ENCODE measurements at regions not wholly inside any gene's neighbourhood (a gene's known extent, or its start where the extent isn't known, plus 50 kb on each side); places are given as distances from the start of the nearest gene placed in this dataset.

DNA sequence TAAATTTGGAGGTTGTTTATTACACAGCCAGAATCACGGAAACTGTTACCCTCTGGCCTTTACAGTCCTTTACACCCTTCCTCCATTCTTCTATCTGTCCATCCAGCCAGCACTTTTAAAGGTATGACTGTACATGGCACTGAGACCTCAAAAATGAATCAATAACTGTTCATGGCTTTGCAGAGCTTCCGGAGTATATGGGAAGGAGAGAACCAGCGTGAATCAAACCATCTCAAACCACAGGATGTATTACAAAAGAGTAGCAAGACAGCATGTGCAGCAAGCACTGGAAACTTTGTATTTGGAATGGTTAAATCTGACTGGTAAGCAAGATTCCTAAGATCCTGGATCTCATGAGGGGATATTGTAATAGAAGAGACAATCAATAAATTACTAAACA is 228.5 kb upstream of the CASK start:
- DNase-seq, result no peak

- DNase-seq, result no peak
These were observed 226.4 kb upstream of the CASK start for GRCh38 chrX:42149765-42150164.

DNA sequence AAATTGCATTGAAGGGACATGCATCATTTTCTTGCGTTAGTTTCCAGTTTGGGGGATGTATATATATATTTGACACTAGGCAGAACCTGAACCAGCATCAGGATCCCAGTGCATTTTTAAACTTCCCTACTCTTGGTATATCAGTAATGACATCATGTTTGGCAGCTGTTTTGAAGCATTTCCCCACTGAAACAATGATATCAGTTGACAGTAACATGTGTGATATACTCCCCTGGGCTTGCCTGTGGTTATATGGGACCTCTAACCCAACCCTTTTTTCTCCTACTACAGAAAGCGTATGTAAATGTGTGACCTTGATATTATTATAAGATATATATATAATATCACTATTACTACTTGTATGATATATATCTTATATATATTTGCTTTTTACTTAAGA is 225.9 kb upstream of the CASK start:
- no peak for DNase-seq

DNA sequence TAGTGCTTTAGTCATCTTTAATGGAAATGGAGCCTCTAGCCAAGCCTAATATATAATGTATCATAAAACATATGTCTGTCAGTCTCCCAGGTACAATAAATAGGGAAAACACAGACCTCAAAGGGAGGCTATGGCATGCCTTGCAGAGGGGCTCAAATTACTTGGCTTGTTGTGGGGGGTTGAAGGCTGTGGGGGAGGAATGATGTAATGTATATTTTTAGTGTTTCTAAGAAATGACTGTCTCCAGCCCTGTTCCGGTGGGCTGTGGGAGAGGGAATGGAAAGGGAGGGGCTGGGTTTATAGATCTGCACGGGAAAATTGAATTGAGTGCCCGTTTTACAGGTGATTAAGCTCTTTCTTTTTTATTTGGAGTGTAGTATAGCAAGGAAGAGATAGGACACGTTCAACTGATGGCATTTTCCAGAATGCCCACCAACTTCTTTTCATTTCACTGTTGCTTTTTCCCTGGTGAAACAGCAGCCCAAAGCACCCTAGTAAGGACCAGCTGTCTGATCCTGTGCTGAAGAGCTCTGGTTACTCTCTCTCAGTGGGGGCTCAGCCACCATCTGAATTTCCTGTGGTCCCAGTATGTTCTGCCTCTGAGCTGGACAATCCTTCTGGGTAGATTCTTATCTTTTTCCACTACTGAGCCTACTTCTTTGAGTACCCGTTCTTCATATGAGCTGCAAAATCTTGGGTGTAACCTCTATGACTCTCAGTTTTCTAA is 220.7 kb upstream of the CASK start:
- no peak for DNase-seq

DNA sequence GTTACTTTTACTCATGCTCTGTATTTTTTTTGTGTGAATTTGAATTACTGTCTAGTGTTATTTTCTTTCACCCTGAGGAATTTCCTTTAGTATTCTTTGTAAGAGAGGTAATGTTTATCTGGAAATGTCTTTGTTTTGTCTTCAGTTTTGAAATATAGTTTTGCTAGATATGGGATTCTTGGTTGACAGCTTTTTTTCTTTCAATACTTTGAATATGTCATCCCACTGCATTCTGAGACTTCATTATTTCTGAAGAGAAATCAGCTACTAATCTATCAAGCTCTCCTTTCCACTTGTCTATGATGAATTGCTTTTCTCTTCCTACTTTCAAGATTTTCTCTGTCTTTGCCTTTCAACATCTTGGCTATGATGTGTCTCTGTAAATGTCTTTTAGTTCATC is 217.0 kb upstream of the CASK start:
- DNase-seq, result no peak

- DNase-seq, result no peak
These were observed 212.4 kb upstream of the CASK start for GRCh38 chrX:42135583-42136228.

DNA sequence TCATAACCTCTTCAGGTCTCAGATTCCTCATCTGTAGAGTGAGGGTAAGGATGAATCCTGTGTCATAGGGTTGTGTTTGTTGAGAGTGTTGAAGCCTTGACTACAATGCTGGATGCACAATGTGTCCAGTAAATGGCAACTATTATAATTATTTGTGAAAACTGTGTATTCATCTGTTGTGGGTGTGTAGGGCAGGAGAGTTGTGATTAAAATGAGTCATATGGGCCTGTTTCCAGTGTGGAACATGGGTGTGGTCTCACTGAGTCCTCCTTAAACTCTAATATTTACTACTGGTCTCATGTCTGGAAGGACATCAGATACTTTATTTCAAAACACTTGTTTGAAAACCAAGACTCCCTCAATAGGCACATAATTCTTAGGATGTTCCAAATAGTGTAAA is 208.5 kb upstream of the CASK start:
- DNase-seq, result no peak

DNA sequence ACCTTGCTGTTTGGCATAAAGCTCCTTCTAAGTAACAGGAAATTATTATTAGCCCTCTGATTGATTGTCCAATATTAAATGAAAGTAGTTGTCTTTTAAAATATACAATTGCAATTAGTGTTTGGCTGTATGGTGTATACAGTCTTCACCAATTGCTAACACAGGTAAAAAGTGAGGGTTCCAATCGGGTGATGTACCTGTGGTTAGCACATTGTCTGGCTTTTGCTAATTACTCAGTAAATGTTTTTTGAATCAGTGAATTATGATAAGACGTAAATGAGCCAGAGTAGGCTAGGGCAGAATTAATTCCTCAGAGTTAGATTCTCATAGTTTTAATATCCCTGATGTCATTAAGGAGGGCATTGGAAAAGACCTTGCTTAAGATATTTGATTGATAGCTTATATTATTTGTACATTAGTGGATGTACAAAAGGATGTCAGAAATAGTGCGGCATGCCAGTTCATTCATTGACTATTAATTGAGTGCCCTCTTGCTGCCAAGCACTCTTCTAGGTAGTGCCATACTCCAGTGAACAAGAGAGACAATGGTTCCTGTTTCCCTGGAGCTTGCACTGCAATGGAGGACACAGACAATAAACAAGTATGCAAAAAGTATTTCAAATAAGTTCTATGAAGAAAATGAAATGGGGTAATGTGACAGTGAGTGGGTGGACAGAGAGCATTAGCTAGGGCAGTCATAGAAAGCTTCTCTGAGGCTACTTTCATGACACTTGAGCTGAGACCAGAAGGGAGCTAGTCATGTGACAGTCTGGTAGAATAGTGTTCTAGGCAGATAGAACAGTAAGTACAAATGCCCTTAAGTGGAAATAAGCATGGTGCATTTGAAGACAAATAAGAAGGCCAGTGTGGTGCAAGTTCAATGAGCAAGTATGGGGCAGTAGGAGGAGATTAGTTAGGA is 205.9 kb upstream of the CASK start:
- DNase-seq, result no peak

GRCh38 chrX:42128587-42128986 is 205.2 kb upstream of the CASK start:
- DNase-seq, result no peak

DNA sequence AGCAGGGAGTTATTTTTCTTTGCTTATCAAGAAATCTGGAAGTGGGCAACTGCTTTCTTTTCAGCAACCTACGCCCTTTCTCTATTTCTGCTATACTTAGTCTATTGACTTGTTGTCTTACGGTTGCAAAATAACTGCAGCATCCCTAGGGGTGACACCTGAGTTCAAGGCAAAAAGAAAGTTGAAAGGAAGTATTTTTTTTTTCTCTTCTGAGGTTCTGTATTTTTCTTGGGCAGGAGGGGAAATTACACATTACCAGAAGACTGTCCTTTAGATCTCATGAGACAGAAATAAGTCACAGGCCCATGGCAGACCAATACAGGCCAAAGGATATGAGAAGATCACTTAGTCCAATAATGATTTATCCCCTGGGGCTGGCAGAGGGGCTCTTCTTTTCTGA is 204.7 kb upstream of the CASK start:
- DNase-seq, result no peak

- DNase-seq, result no peak
These were observed 204.2 kb upstream of the CASK start for GRCh38 chrX:42127563-42127962.

- DNase-seq, result no peak
These were observed 200.0 kb upstream of the CASK start for GRCh38 chrX:42123369-42123768.

GRCh38 chrX:42119076-42119475 is 195.7 kb upstream of the CASK start:
- no peak for DNase-seq

DNA sequence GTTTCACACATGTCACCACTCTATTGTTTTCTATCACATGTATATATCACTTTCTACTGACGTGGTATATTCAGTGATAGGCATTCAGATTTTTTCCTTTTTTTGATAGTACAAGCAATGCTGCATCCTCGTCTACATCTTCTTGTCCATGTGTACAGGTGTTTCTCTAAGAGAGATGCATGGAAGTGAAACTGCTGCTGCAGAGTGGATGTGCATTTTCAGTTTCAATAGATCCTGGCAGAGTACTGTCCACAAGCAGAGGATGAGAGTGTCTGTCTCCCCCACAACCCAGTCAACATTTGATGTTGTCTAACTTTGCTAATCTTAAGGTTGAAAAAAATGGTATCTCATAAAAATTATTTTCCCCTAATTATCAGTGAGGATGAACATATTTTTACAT is 194.0 kb upstream of the CASK start:
- no peak for DNase-seq

DNA sequence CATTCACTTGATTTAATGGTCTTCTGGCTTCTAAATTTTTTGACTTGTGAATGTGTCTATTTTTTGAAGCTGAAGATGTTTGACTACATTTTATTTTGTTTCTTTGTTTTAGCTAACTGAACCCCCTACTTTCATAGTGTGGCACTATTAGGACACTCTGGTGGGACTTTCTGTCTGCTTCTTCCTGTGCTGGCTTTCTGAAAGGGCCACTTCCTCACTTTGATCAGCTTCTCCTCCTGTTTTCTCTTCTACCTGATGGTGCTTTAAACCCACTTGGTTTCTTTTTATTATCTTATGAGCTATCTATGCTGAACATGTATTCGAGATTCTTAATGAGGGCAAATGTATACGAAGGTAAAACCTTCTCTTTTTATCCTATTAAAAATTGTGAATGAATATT is 186.1 kb upstream of the CASK start:
- DNase-seq, result no peak

- no peak for DNase-seq
These were observed 184.4 kb upstream of the CASK start for GRCh38 chrX:42107495-42108488.

DNA sequence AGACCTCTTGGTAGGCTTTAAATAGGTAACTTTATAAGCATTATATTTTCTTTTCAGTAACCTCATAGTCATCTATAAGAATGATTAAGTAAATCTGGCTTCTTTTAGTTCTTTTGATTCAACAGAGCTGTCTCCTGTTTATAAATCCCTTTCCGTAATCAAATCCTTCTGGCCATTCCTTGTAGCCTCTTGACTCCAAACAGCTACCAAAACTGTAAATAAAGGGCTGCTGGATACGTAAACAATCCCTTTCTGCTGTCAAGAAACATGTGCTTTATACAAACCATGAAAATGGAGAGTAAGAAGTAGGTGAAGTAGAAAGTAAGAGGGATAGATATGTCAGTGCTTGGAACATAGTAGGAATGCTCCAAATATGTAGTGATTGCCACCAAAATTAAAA is 183.2 kb upstream of the CASK start:
- DNase-seq, result no peak

GRCh38 chrX:42102586-42103282 is 179.4 kb upstream of the CASK start:
- no peak for DNase-seq

DNA sequence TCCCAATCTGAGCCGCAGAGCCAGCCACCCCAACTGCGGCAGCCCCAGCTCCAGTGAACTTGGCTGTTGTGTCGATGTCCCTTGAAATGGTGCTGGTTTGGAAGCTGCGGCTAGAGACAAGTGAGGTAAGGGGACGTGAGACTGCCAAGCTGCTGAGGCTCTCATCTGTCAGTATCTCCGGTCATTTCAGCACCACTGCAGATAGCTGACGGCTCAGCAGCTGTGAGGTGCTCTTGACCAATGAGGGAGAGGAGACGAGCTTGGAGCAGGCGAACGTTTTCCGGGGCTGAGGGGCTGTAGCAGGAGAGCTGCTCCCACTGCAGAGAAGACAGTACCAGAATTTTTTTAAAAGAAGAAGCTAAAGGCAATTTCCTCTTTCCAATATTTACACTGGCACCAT is 175.5 kb upstream of the CASK start:
- no peak for DNase-seq

GRCh38 chrX:42097486-42097885 is 174.1 kb upstream of the CASK start:
- DNase-seq, result no peak

DNA sequence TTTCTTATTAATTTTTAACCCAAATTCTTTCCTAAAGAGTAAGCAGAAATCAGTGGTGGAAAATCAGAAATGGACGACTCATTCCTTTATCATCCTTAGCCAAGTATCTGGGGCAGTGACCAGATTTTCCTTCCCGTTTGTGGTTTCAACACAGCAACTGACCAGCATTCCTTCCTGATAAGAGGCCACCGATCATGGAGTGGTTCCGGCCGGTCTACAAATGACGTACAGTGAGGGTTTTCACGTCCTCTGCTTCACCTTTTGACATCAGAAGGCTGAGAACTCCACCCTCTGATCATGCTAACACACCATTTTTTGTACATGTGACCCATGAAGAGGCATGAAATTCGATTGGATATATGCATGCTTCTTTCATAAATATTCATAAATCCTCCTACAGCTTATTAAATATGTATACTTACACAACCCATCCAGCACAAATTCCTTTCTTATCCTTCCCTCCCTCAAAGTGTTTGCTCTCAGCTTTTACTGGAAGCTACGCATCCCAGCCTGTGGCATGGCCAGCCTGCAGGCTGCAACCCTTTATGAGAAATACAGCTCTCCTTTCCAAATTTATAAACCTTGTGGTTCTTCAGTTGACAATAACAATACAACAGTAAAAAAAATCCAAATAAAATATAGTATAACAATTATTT is 173.0 kb upstream of the CASK start:
- no peak for DNase-seq
